ENCODE measurements at regions not wholly inside any gene's neighbourhood (a gene's known extent, or its start where the extent isn't known, plus 50 kb on each side); places are given as distances from the start of the nearest gene placed in this dataset.

GRCh38 chr4:3670521-3671519 is 95.4 kb upstream of the ADRA2C start:
- ATAC-seq (no peak), DNase-seq (ENCODE audit: low spot score) (no peak)

DNA sequence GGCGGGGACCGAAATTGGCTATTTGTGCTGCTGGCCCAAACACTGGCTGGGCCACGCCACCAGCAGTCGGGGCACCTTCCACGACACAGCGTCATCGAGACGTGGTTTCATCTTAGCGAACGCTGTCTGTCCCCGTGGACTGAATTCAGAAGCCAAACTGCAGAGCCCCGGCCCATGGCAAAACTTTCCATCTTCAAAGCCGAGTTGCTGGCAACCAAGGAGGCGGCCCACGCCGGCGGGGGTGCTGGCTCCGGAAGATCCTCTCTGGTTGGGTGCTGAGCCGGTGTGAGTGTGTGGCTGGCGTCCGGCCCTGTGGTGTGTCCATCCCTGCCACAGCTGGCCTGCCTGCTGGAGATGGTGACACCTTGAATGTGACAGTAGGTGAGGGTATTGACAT is 96.6 kb upstream of the ADRA2C start:
- ATAC-seq: no peak
- no peak for DNase-seq (ENCODE audit: low spot score)

- ATAC-seq: no peak
- DNase-seq (ENCODE audit: low spot score): no peak
Observed at GRCh38 chr4:3668825-3669552, 97.2 kb upstream of the ADRA2C start.

GRCh38 chr4:3667258-3667657 is 98.9 kb upstream of the ADRA2C start:
- ATAC-seq: no peak

GRCh38 chr4:3666263-3666662 is 99.9 kb upstream of the ADRA2C start:
- no peak for ATAC-seq
- DNase-seq (ENCODE audit: low spot score): no peak

More at GRCh38 chr4:3667258-3667657, 98.9 kb upstream of the ADRA2C start:
- DNase-seq (ENCODE audit: low spot score): no peak

GRCh38 chr4:3665360-3665891 is 100.8 kb upstream of the ADRA2C start:
- no peak for DNase-seq (ENCODE audit: low spot score)
- ATAC-seq: no peak

DNA sequence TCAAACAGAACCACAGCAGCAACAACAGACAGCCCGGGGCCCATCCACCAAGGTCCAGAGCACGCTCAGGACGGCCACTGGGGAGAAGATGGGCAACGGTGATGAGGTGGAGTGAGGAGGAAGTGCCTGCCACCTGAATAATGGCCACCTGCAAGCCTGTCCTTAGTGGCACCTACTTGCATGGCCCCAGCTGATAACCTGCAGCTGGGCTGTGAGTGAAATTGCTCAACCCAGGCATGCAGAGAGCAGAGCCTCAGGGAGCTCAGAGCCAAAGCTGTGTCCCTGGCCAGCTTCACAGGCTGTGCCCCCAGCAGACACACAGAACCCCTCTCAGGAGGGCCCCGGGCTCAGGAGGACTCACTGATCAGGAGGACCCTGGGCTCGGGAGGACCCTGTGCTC is 102.4 kb upstream of the ADRA2C start:
- ATAC-seq: peak; percentile 18
- DNase-seq (ENCODE audit: low spot score): no peak

- no peak for DNase-seq (ENCODE audit: low spot score)
Observed at GRCh38 chr4:3662516-3662915, 103.7 kb upstream of the ADRA2C start.

DNA sequence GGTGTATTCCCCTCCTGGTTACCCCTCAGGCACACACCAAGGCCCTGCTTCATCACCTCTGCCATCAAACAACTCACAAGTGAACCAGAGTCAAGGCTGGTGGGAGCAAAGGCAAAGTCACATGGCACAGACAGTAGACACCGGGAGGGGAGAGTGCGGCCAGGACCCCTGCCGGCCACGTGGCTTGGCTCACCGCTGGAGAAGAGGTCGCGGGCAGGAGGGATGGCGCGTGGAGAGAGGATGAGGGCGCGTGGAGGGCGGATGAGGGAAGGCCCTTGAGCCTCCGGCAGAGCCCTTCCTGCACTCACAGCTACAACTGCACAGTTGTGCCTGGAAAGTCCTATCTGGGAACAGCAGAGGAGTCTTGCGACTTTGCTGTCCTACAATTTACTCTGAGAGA is 104.2 kb upstream of the ADRA2C start:
- ATAC-seq (no peak), DNase-seq (ENCODE audit: low spot score) (no peak)

More at GRCh38 chr4:3662516-3662915, 103.7 kb upstream of the ADRA2C start:
- no peak for ATAC-seq

DNA sequence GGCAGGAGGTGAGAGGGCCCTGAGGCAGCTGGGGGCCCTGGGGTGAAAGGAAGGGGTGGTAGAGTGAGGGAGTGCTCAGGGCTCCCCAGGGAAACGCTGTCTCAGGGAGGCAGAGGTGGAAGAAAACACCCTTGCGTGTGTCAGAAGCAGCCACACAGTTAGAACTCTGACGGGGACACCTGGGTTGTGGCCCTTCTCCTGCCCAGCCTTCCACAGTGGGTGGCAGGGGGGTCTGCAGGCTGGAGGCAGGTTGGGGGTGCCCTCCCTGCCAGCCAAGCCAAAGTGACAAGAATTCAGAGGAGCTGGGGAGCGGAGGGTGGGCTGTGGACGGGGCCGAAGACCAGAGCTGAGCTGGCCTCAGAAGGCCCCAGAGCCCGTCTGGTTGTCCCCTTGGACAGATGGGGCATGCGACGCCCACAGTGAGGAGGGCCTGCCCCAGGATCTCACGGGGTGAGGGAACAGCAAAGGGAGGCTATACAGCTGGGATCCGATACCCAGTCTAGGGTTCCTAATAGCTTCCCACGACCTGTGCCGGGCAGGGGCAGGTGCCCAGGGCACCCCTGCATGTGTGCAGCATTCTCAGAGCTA is 105.2 kb upstream of the ADRA2C start:
- DNase-seq (ENCODE audit: low spot score): no peak
- ATAC-seq: no peak

GRCh38 chr4:3660086-3660927 is 105.9 kb upstream of the ADRA2C start:
- DNase-seq (ENCODE audit: low spot score) (no peak), ATAC-seq (no peak)

DNA sequence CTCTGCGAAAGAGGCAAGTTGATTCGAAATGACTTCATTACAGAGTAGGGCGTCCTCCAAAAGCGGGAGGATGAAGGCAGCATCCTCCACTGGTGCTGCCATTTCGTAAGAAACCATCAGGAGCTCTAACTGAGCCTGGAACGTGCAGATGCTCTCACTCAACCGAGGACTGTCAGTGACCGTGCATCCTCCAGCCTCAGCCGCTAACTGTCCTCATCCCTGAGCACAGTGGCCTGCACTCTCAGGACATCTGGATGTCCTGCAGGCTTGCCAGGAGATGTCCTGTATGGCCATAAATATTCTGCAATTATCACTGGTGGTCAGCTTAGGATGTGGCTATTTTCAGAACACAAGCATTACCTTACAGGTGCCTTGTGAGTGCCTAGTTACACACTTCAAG is 107.1 kb upstream of the ADRA2C start:
- ATAC-seq: no peak
- DNase-seq (ENCODE audit: low spot score): no peak

DNA sequence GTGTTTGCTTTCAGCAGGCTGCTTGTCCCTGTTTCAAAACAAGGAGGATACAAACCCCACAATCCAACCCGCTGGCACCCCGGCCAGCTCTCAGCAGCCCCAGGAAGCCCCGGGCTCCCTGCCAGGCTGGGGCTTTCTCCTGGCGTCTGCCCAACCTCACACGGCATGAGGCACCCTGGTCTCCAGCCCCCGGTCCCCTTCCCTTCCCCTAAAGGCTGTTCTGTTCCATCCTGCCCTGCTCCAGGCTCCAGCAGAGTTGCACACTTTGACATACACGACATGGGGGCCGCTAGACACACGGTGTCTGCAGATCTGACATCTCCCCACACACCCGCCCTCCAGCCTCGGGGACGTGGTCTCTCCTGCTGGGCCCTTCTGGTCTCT is 107.7 kb upstream of the ADRA2C start:
- ATAC-seq: no peak
- DNase-seq (ENCODE audit: low spot score): no peak

DNA sequence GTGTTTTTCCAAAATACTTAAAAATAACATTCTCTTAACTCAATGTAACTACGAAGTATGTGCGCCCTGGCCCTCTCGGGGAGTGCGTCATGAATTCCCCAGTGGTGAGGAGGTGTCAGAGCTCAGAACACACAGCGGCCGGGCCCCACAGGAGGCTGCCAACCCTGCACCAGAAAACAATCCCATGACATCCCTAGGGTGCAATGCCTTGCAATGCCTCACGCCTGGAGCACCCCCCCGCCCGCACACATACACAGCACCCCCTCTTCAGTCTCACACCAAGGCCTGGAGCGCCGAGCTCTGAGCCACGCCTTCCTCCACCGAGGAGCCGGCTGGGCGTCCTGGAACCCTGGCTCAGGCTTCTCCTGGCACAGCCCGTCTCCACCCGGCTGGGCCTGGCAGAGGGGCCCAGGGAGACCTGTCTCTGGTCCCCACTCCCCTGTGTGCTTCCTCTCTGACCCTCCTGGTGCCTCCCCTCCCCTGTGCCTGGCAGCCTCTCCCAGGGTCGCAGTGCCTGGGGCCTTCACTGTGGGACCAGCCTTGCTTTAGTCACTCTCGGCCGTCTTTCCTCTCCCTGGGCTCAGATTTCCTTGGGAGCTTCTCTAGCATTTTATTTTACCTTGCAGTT is 108.2 kb upstream of the ADRA2C start:
- ATAC-seq (no peak), DNase-seq (ENCODE audit: low spot score) (no peak)

GRCh38 chr4:3656416-3657356 is 109.5 kb upstream of the ADRA2C start:
- ATAC-seq (no peak), DNase-seq (ENCODE audit: low spot score) (no peak)

- no peak for DNase-seq (ENCODE audit: low spot score)
- ATAC-seq: no peak
Observed at GRCh38 chr4:3655963-3656362, 110.2 kb upstream of the ADRA2C start.

DNA sequence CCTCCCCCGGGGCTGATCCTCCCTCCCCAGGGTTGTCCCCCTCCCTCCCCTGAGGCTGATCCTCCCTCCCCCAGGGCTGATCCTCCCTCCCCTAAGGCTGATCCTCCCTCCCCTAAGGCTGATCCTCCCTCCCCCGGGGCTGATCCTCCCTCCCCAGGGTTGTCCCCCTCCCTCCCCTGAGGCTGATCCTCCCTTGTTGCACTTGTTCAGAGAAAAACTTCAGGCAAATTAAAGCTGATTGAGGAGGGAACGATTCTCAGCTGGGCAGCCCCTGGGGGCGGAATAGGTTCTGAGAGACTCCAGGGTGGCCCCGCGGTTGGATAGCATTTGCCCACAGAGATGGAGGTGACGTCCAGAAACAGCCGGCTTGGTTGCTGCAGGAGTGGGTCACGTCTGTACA is 110.7 kb upstream of the ADRA2C start:
- ATAC-seq (no peak), DNase-seq (ENCODE audit: low spot score) (no peak)

DNA sequence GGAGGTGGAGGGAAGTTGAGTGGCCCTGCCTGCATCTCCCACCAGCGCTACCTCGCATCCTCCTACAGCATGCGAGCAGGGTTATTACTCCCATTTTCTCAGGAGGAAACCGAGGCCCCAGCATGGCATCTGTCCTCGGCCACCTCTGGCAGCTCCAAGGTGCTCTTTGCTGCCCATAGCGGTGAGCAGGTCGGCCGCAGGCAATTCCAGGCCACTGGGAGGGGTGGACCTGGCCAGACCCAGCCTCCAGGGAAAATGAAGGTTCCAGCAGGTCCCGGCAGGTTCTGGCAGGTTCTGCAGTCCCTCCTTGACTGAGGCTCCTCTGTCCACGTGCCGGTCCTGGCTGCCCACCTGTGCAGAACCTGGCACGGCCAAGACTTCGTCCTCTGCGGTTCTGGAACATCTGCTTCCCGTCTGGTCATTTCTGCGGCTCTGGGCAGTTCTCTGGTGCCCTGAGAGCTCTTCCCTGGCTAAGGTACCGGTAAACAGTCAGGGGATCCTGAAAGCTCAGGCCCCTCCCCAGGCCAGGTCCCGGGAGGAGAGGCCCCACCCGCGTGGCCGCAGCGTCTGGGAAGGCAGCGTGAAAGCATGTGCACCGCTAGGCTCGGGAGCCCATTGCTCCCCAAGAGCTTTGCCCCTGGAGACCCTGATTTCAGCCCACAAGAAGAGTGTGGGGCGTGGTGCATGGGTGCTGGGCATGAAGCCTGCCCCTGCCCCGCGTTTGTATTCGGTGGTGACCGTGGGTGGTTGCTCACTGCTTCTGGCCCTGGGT is 112.0 kb upstream of the ADRA2C start:
- DNase-seq (ENCODE audit: low spot score) (no peak), ATAC-seq (no peak)
